ENCODE measurements at regions not wholly inside any gene's neighbourhood (a gene's known extent, or its start where the extent isn't known, plus 50 kb on each side); places are given as distances from the start of the nearest gene placed in this dataset.

- peak; percentile 77 for DNase-seq
Measured at GRCh38 chr4:137664046-137664387, 131.7 kb upstream of the PCDH18 start.

- no peak for DNase-seq
Measured at GRCh38 chr4:137663251-137664045, 131.2 kb upstream of the PCDH18 start.

GRCh38 chr4:137661693-137662092, 129.4 kb upstream of the PCDH18 start:
- DNase-seq = no peak

- peak; percentile 17 for DNase-seq
Measured at GRCh38 chr4:137660211-137660610, 127.9 kb upstream of the PCDH18 start.

GRCh38 chr4:137659431-137659830, 127.1 kb upstream of the PCDH18 start:
- peak; percentile 65 for DNase-seq

GRCh38 chr4:137656661-137657060, 124.4 kb upstream of the PCDH18 start:
- DNase-seq = no peak

GRCh38 chr4:137655302-137655701, 123.0 kb upstream of the PCDH18 start:
- DNase-seq = no peak

GRCh38 chr4:137651128-137651527, 118.8 kb upstream of the PCDH18 start:
- peak; percentile 69 for DNase-seq

GRCh38 chr4:137649711-137650450, 117.6 kb upstream of the PCDH18 start:
- no peak for DNase-seq

GRCh38 chr4:137648531-137648930, 116.2 kb upstream of the PCDH18 start:
- no peak for DNase-seq

- DNase-seq = no peak
Measured at GRCh38 chr4:137647375-137647774, 115.1 kb upstream of the PCDH18 start.

GRCh38 chr4:137644201-137644600, 111.9 kb upstream of the PCDH18 start:
- peak; percentile 11 for DNase-seq

- DNase-seq = no peak
Measured at GRCh38 chr4:137641544-137641943, 109.2 kb upstream of the PCDH18 start.

GRCh38 chr4:137640838-137641158, 108.5 kb upstream of the PCDH18 start:
- no peak for DNase-seq

GRCh38 chr4:137640156-137640837, 108.0 kb upstream of the PCDH18 start:
- no peak for DNase-seq

- DNase-seq = no peak
Measured at GRCh38 chr4:137638934-137639333, 106.6 kb upstream of the PCDH18 start.

GRCh38 chr4:137635601-137636000, 103.3 kb upstream of the PCDH18 start:
- no peak for DNase-seq

GRCh38 chr4:137635108-137635507, 102.8 kb upstream of the PCDH18 start:
- DNase-seq = no peak

- no peak for DNase-seq
Measured at GRCh38 chr4:137632842-137633241, 100.5 kb upstream of the PCDH18 start.

GRCh38 chr4:137631605-137632004, 99.3 kb upstream of the PCDH18 start:
- no peak for DNase-seq

- no peak for DNase-seq
Measured at GRCh38 chr4:137630252-137630651, 98.0 kb upstream of the PCDH18 start.

- no peak for DNase-seq
Measured at GRCh38 chr4:137627739-137628460, 95.6 kb upstream of the PCDH18 start.

All from EL (cell line).